ENCODE measurements at regions not wholly inside any gene's neighbourhood (a gene's known extent, or its start where the extent isn't known, plus 50 kb on each side); places are given as distances from the start of the nearest gene placed in this dataset.

- peaks cover 2% of the 10 kb centered on the region for H3K27me3 Mint-ChIP-seq (ENCODE audit: unreplicated experiment)
- H3K27ac Mint-ChIP-seq (ENCODE audit: unreplicated experiment) = no peak overlapping the region
Measured at GRCh38 chr5:174409971-174410370, 314.4 kb upstream of the MSX2 start.

DNA sequence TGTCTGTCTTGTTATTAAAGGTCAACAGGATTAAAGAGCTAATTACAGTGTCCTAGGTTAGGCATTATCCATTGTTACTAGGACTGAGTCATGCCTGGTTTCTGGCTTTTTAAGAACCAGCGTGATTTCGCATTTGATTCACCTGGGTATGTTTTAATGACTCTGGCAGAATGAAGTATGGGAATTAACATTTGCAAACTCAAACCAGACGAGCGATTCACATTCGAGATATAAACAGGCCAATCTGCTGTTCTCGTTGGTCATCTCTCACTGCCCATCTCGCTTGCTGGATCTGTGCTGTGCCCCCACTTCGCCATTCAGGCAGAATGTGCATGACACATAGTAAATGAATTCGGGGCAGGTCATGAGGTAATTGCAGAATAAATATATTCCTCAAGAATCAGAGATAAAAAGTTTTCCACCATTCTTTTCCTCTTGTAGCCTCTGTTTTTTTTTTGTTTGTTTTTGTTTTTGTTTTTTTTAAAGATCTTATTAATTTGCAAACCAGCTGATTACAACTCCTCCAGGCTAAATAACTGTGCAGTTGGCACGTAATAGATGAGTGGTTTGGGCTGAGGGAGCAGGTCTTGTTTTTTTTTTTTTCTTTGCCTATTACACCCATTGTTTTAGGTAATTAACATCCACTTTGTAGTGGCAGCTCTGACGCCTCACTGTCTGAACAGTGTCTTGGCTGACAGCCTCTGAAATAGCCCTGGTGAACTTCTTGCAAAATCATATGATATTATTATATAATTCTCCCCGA is 313.5 kb upstream of the MSX2 start:
- H3K9me3 Mint-ChIP-seq (ENCODE audit: unreplicated experiment) = no peaks in the 10 kb centered on the region
- no peak for TF ChIP-seq CTCF (IDR thresholded peaks at IDR 0.05; ENCODE audit: unreplicated experiment)
- no peak overlapping the region for H3K4me3 Mint-ChIP-seq (ENCODE audit: unreplicated experiment)
- no peaks in the 10 kb centered on the region for H3K36me3 Mint-ChIP-seq (ENCODE audit: low read depth, unreplicated experiment)
- DNase-seq (ENCODE audit: low spot score) = no peak
- H3K27me3 Mint-ChIP-seq (ENCODE audit: unreplicated experiment) = no peaks in the 10 kb centered on the region
- no peaks in the 10 kb centered on the region for H3K4me1 Mint-ChIP-seq (ENCODE audit: unreplicated experiment)
- no peak overlapping the region for H3K27ac Mint-ChIP-seq (ENCODE audit: unreplicated experiment)

More at GRCh38 chr5:174409971-174410370, 314.4 kb upstream of the MSX2 start:
- no peak for DNase-seq (ENCODE audit: low spot score)
- Mint-ChIP-seq H3K36me3 (ENCODE audit: low read depth, unreplicated experiment) (no peaks in the 10 kb centered on the region), H3K9me3 (ENCODE audit: unreplicated experiment) (no peaks in the 10 kb centered on the region), H3K4me3 (ENCODE audit: unreplicated experiment) (no peak overlapping the region), H3K4me1 (ENCODE audit: unreplicated experiment) (no peaks in the 10 kb centered on the region)
- TF ChIP-seq CTCF (IDR thresholded peaks at IDR 0.05; ENCODE audit: unreplicated experiment) = no peak

DNA sequence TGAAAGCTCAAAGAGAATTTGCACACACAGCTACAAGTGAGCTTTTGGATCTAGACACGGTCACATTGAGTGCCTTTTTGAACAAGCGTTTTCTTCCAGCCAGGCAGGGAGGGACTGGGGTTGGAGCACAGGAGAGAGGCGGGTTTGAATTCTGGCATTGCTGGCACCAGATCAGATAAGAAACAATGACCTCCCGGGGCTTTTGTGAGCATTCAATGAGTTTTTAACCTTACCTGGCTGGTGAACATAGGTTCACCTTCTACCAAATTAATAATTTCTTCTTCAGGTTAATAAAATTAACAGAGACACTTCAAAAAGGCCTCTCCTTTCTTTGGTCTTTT is 312.9 kb upstream of the MSX2 start:
- H3K36me3 Mint-ChIP-seq (ENCODE audit: low read depth, unreplicated experiment) = no peaks in the 10 kb centered on the region
- H3K27ac Mint-ChIP-seq (ENCODE audit: unreplicated experiment) = no peak overlapping the region
- TF ChIP-seq CTCF (IDR thresholded peaks at IDR 0.05; ENCODE audit: unreplicated experiment) = no peak
- no peak for DNase-seq (ENCODE audit: low spot score)
- no peaks in the 10 kb centered on the region for H3K27me3 Mint-ChIP-seq (ENCODE audit: unreplicated experiment)
- H3K9me3 Mint-ChIP-seq (ENCODE audit: unreplicated experiment) = no peaks in the 10 kb centered on the region
- H3K4me3 Mint-ChIP-seq (ENCODE audit: unreplicated experiment) = no peak overlapping the region
- no peaks in the 10 kb centered on the region for H3K4me1 Mint-ChIP-seq (ENCODE audit: unreplicated experiment)

GRCh38 chr5:174412374-174412773 is 312.0 kb upstream of the MSX2 start:
- no peaks in the 10 kb centered on the region for H3K27me3 Mint-ChIP-seq (ENCODE audit: unreplicated experiment)
- no peaks in the 10 kb centered on the region for H3K4me1 Mint-ChIP-seq (ENCODE audit: unreplicated experiment)
- DNase-seq (ENCODE audit: low spot score) = no peak
- no peak overlapping the region for H3K27ac Mint-ChIP-seq (ENCODE audit: unreplicated experiment)
- H3K4me3 Mint-ChIP-seq (ENCODE audit: unreplicated experiment) = no peak overlapping the region
- H3K9me3 Mint-ChIP-seq (ENCODE audit: unreplicated experiment) = no peaks in the 10 kb centered on the region
- no peak for TF ChIP-seq CTCF (IDR thresholded peaks at IDR 0.05; ENCODE audit: unreplicated experiment)
- no peaks in the 10 kb centered on the region for H3K36me3 Mint-ChIP-seq (ENCODE audit: low read depth, unreplicated experiment)

DNA sequence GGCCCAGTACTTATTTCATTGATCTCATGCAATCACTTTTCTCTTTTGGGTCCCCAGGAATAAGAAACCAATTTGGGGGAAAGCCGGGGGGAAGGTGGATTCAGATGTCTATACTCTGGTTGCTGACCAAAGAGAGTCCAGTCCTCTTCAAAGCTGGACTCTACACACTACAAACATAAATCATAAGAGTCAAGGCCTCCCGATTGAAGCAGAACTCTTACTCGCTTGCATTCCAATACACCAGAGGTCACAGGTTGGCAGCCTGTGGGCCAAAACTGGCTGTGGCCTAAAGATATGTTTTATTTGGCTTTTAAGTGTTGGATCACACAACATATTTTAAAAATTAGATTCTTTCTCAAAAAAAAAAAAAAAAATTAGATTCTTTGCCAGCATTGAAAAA is 311.4 kb upstream of the MSX2 start:
- H3K9me3 Mint-ChIP-seq (ENCODE audit: unreplicated experiment) = no peaks in the 10 kb centered on the region
- TF ChIP-seq CTCF (IDR thresholded peaks at IDR 0.05; ENCODE audit: unreplicated experiment) = no peak
- H3K27me3 Mint-ChIP-seq (ENCODE audit: unreplicated experiment) = no peaks in the 10 kb centered on the region
- H3K36me3 Mint-ChIP-seq (ENCODE audit: low read depth, unreplicated experiment) = no peaks in the 10 kb centered on the region
- H3K4me3 Mint-ChIP-seq (ENCODE audit: unreplicated experiment) = no peak overlapping the region
- DNase-seq (ENCODE audit: low spot score) = no peak
- no peaks in the 10 kb centered on the region for H3K4me1 Mint-ChIP-seq (ENCODE audit: unreplicated experiment)
- no peak overlapping the region for H3K27ac Mint-ChIP-seq (ENCODE audit: unreplicated experiment)
